ENCODE measurements at regions not wholly inside any gene's neighbourhood (a gene's known extent, or its start where the extent isn't known, plus 50 kb on each side); places are given as distances from the start of the nearest gene placed in this dataset.

DNA sequence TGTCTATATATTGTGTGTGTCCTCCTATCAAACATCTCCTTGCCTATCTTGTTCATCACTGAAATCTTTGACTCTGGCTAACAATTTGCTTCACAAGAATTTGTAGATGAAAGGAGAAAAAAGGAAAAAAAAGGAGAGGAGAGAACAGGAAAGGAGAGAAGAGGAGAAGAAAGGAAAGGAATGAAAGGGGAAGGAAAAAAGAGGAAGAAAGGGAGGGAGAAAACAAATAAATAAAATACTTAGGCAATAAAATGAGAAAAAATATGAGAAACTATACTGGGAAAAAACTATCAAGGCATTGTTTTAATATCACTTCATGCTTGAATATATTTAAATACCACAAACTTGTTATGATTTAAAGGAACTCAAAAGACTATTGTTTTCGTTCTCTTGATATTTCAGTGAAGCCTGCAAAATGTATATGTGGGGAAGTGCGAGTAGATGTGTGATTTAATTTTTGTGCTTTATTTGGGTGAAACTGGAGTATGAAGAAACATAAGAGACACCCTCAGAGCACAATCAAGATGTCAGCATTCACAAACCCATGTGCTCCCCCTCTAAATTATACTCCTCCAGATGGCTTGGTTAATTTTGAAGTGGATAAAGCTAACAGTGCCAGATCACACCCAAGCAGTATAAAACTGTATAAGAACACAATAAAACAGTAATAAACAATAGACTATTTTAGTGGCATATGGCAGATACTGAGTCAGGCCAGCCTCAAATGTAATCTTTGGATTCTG lies 205.7 kb upstream of the SAMSN1 start:
- no peak overlapping the region for H3K4me2 ChIP-seq (ENCODE audit: control insufficient read depth, insufficient read depth)
- FAIRE-seq, result no peak
- POLR2A ChIA-PET, result no interaction called here
- TF ChIP-seq, protein P1, sequence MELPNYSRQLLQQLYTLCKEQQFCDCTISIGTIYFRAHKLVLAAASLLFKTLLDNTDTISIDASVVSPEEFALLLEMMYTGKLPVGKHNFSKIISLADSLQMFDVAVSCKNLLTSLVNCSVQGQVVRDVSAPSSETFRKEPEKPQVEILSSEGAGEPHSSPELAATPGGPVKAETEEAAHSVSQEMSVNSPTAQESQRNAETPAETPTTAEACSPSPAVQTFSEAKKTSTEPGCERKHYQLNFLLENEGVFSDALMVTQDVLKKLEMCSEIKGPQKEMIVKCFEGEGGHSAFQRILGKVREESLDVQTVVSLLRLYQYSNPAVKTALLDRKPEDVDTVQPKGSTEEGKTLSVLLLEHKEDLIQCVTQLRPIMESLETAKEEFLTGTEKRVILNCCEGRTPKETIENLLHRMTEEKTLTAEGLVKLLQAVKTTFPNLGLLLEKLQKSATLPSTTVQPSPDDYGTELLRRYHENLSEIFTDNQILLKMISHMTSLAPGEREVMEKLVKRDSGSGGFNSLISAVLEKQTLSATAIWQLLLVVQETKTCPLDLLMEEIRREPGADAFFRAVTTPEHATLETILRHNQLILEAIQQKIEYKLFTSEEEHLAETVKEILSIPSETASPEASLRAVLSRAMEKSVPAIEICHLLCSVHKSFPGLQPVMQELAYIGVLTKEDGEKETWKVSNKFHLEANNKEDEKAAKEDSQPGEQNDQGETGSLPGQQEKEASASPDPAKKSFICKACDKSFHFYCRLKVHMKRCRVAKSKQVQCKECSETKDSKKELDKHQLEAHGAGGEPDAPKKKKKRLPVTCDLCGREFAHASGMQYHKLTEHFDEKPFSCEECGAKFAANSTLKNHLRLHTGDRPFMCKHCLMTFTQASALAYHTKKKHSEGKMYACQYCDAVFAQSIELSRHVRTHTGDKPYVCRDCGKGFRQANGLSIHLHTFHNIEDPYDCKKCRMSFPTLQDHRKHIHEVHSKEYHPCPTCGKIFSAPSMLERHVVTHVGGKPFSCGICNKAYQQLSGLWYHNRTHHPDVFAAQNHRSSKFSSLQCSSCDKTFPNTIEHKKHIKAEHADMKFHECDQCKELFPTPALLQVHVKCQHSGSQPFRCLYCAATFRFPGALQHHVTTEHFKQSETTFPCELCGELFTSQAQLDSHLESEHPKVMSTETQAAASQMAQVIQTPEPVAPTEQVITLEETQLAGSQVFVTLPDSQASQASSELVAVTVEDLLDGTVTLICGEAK (IDR thresholded peaks at IDR 0.05; ENCODE audit: borderline replicate concordance), result no peak
- TF ChIP-seq, protein P2, sequence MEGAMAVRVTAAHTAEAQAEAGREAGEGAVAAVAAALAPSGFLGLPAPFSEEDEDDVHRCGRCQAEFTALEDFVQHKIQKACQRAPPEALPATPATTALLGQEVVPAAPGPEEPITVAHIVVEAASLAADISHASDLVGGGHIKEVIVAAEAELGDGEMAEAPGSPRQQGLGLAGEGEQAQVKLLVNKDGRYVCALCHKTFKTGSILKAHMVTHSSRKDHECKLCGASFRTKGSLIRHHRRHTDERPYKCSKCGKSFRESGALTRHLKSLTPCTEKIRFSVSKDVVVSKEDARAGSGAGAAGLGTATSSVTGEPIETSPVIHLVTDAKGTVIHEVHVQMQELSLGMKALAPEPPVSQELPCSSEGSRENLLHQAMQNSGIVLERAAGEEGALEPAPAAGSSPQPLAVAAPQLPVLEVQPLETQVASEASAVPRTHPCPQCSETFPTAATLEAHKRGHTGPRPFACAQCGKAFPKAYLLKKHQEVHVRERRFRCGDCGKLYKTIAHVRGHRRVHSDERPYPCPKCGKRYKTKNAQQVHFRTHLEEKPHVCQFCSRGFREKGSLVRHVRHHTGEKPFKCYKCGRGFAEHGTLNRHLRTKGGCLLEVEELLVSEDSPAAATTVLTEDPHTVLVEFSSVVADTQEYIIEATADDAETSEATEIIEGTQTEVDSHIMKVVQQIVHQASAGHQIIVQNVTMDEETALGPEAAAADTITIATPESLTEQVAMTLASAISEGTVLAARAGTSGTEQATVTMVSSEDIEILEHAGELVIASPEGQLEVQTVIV (IDR thresholded peaks at IDR 0.05; ENCODE audit: borderline replicate concordance, partially characterized antibody), result no peak
- TF ChIP-seq, protein P3, sequence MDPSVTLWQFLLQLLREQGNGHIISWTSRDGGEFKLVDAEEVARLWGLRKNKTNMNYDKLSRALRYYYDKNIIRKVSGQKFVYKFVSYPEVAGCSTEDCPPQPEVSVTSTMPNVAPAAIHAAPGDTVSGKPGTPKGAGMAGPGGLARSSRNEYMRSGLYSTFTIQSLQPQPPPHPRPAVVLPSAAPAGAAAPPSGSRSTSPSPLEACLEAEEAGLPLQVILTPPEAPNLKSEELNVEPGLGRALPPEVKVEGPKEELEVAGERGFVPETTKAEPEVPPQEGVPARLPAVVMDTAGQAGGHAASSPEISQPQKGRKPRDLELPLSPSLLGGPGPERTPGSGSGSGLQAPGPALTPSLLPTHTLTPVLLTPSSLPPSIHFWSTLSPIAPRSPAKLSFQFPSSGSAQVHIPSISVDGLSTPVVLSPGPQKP (IDR thresholded peaks at IDR 0.05; ENCODE audit: low read depth, low read length), result no peak
- TF ChIP-seq EP300 (IDR thresholded peaks at IDR 0.05; ENCODE audit: borderline replicate concordance in 1 of 2, control insufficient read depth in 1 of 2, low read depth in 2 of 2, low read length in 2 of 2) (no peak), PAX8 (IDR thresholded peaks at IDR 0.05) (no peak), SREBF2 (IDR thresholded peaks at IDR 0.05; ENCODE audit: low read length) (no peak), MEF2B (IDR thresholded peaks at IDR 0.05; ENCODE audit: partially characterized antibody, poor library complexity, severe bottlenecking) (no peak)
- TF ChIP-seq, protein P4, sequence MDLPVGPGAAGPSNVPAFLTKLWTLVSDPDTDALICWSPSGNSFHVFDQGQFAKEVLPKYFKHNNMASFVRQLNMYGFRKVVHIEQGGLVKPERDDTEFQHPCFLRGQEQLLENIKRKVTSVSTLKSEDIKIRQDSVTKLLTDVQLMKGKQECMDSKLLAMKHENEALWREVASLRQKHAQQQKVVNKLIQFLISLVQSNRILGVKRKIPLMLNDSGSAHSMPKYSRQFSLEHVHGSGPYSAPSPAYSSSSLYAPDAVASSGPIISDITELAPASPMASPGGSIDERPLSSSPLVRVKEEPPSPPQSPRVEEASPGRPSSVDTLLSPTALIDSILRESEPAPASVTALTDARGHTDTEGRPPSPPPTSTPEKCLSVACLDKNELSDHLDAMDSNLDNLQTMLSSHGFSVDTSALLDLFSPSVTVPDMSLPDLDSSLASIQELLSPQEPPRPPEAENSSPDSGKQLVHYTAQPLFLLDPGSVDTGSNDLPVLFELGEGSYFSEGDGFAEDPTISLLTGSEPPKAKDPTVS (IDR thresholded peaks at IDR 0.05; ENCODE audit: low read depth, low read length), result no peak
- TF ChIP-seq, protein P5, sequence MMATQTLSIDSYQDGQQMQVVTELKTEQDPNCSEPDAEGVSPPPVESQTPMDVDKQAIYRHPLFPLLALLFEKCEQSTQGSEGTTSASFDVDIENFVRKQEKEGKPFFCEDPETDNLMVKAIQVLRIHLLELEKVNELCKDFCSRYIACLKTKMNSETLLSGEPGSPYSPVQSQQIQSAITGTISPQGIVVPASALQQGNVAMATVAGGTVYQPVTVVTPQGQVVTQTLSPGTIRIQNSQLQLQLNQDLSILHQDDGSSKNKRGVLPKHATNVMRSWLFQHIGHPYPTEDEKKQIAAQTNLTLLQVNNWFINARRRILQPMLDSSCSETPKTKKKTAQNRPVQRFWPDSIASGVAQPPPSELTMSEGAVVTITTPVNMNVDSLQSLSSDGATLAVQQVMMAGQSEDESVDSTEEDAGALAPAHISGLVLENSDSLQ (IDR thresholded peaks at IDR 0.05), result no peak
- TF ChIP-seq, protein P6, sequence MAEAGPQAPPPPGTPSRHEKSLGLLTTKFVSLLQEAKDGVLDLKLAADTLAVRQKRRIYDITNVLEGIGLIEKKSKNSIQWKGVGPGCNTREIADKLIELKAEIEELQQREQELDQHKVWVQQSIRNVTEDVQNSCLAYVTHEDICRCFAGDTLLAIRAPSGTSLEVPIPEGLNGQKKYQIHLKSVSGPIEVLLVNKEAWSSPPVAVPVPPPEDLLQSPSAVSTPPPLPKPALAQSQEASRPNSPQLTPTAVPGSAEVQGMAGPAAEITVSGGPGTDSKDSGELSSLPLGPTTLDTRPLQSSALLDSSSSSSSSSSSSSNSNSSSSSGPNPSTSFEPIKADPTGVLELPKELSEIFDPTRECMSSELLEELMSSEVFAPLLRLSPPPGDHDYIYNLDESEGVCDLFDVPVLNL (IDR thresholded peaks at IDR 0.05; ENCODE audit: low read depth, low read length), result no peak

More for the DNA sequence above, 205.7 kb upstream of the SAMSN1 start:
- no peaks in the 10 kb centered on the region; the same call in 2 of the 3 replicates for H3K9me3 ChIP-seq (replicated peaks; ENCODE audit: control insufficient read depth, insufficient read depth, low read length)
- H3K9ac ChIP-seq (ENCODE audit: control insufficient read depth, insufficient read depth, low read length), result no peak overlapping the region
- ATAC-seq (no peak), DNase-seq (ENCODE audit: low read depth, low spot score) (no peak)
- H4K20me1 ChIP-seq (ENCODE audit: control insufficient read depth, insufficient read depth), result no peaks in the 10 kb centered on the region
- ChIA-PET CTCF (interaction anchor here (1.1 kb wide), 1 partner anchor 14 kb away, joined by 5 read pairs; no protein-coding TSS in a partner anchor), SMC1A (ENCODE audit: uncharacterized antibody, unreplicated experiment) (interaction anchor here (1.0 kb wide), 1 partner anchor 10 kb away, joined by 4 read pairs; no protein-coding TSS in a partner anchor), RAD21 (ENCODE audit: unreplicated experiment) (no interaction called here)
- no peak overlapping the region for H3K27ac ChIP-seq (ENCODE audit: control insufficient read depth, insufficient read depth)
- no peaks in the 10 kb centered on the region for H3K36me3 ChIP-seq (ENCODE audit: control insufficient read depth in 2 of 2, insufficient read depth in 2 of 2, low read length in 1 of 2)
- in situ Hi-C loops (cut with MboI), result no loop called here
- no peaks in the 10 kb centered on the region for H3K27me3 ChIP-seq (replicated peaks in 1 of 2; ENCODE audit: control insufficient read depth in 2 of 2, insufficient read depth in 2 of 2, low read length in 1 of 2)
- no TSS peak for BruUV-seq (replicated peaks)
- 45% methylated on average over 2 of the region's 2 CpGs for WGBS (ENCODE audit: insufficient coverage, insufficient replicate concordance, low lambda C conversion rate, missing lambda C conversion rate)
- H3K79me2 ChIP-seq (ENCODE audit: control insufficient read depth, insufficient read depth, low read length), result no peaks in the 10 kb centered on the region
- H2AFZ ChIP-seq (ENCODE audit: control insufficient read depth, low read depth, low read length), result no peak overlapping the region
- no peak overlapping the region for H3K4me3 ChIP-seq
- intact Hi-C loops (cut with micrococcal nuclease; ENCODE audit: unreplicated experiment), result no loop called here
- H3K4me1 ChIP-seq (ENCODE audit: control insufficient read depth, insufficient read depth, low read length), result 0 out of 2 replicates have a peak, but pooled peaks cover 3% of the 10 kb centered on the region
